ENCODE measurements at regions not wholly inside any gene's neighbourhood (a gene's known extent, or its start where the extent isn't known, plus 50 kb on each side); places are given as distances from the start of the nearest gene placed in this dataset.

DNA sequence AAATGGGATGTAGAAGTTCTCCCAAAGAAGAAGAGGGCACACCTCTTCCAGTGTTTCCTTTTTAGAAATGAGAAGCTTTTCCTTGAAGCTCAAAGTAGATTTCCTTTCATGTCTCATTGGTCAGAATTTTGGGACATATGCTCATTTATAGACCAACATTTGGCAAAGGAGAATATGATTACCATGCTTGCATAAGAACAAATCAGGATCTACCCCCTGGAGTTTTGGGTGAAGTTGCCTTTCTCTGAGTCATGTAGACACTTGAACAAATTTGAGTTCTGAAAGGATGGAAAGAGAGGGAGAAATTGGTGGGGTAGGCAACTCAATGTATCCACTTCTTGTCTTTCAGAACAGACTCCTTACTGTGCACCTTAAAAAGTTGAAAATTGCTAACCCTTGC lies 409.0 kb downstream of the SLC4A3 start:
- no peak for DNase-seq (ENCODE audit: extremely low read depth in 1 of 2, low read depth in 1 of 2)

DNA sequence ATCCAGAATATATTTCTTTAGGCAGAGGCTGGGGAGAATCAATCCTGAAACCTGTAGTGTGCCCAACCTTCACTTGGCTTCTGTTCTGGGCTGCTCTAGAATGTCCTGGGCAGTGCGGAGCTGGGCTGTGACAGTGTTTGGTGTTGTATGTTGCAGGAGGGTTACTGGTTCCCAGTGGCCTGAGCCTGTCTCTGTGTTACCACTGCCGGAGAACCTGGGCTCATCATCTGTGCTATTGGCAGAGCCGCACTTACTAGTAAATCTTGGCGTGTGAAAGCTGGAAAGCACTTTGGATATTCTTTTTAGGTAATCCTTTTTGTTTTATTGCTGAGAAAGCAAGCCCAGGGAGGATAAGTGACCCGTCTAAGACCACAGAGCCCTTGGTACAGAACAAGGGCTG lies 412.9 kb downstream of the SLC4A3 start:
- DNase-seq (ENCODE audit: extremely low read depth in 1 of 2, low read depth in 1 of 2): no peak

DNA sequence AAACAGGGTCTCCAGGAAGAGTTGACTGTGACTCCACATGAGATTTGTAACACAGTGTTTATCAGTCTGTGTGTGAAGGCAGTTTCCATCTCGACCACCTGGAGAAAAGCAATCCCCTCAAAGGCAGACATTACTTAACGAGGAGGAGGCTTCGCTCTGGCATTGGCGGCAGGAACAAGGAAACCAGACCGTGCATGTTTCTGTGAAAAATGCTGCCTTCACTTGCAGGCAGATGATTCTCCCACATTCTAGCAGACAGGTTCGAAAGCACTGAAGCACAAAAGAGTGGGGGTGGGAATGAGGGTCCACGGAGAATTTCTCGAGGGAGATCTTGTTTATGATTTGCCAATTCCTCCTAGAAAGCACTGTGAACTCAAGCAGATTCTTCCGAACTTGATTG lies 414.0 kb downstream of the SLC4A3 start:
- no peak for DNase-seq (ENCODE audit: extremely low read depth in 1 of 2, low read depth in 1 of 2)

DNA sequence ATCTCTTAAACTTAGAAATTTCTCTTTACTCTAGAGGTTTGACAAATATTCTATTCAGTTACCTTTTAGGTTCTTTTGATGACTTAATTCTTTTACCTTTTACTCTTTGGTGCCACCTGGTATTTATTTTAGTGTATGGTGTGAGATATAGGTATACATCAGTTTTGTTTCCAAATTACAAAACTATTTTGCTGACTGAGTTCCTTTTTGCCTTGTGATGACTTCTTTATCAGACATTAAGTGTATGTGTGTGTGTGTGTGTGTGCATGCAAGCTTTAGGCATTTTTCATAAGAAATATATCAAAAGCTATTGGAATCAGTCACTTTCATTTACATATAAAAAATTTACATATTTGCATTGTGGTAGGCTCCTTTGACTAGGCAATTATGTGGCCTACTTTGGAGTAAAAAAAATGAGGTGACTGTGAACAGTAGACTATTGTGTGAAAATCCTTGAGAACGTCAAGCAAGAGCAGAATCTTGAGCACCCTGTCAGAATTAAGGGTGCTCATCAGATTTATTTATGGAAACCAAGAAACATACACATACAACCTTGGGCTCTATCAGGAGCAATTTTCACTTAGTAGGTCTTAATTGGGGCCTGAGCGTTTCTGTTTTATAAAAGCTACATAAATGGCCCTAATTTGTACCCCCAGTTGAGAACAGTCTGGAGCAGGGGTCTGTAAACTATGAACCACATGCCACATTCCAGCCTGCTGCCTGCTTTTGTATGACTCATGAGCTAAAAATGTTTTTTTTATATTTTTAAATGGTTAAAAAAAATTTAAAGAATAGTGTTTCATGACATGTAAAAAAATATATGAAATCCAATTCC lies 415.9 kb downstream of the SLC4A3 start:
- no peak for DNase-seq (ENCODE audit: extremely low read depth in 1 of 2, low read depth in 1 of 2)

DNA sequence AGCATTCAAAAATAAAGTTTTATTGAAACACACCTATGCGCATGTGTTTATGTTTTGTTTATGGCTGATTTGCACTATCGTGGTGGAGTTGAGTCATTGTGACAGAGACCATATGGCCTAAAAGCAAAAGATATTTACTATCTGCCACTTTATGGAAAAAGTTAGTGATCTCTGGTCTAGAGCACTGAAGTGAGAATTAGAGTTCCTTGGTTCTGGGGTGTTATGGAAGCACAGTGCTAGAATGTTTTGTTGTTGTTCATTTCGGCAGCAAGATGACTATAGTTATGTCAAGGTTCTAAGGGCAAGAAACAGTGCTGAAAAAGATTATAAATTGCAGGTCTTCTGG lies 416.5 kb downstream of the SLC4A3 start:
- no peak for DNase-seq (ENCODE audit: extremely low read depth in 1 of 2, low read depth in 1 of 2)

DNA sequence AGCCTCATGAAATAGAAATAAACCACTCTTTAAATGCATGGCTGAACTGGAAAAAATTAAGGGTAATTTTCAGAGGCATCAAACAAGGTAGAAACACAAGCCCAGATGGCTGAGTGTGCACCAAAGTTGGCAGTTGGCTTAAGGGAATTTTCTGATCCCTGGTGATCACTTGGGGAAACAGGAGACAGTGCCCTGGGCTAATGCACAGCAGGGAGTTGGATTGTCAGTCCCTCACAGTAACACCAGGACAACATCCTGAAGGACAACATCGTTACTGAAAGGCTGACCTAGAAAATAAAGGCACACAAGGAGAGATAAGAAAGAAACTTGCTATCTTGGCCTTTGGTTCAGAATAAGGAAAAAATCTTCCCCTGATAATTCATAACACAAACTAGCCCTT lies 417.0 kb downstream of the SLC4A3 start:
- DNase-seq (ENCODE audit: extremely low read depth in 1 of 2, low read depth in 1 of 2): no peak

DNA sequence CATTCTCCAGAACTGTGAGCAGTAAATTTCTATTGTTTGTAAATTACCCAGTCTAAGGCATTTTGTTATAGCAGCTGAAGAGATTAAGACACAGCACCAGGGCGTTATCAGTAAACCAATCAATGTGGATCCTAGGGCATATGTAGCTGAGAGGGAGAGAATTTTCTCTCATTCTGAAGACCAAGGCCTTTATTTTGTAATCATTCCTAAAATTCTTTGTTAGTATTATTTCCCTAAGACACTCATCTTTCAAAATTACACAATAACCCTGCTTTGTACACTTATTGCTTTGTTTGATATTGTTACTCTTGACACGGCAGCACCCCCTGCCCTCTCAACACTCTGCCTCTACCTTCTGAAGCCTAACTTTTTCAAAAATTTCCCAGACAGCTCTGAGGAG lies 419.1 kb downstream of the SLC4A3 start:
- no peak for DNase-seq (ENCODE audit: extremely low read depth in 1 of 2, low read depth in 1 of 2)

DNA sequence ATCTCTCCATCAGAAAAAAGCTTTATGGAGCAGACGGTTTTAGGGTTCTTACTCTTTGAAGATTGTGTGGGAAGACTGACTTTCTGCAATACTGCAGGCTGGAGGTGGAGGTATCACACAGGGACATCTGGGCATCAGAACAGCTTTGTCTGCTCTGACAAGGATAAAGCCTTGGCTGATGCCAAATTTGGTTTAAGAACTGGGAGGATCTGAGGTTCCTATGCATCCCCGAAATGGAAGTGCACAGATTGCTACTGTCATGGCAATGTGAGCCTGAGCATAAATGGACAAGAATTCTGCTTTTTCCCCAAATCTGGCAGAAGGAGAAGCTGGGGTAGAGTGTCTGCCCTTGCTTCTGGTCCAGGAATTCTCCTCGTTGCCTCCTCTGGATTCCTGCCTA lies 424.3 kb downstream of the SLC4A3 start:
- no peak for DNase-seq (ENCODE audit: extremely low read depth in 1 of 2, low read depth in 1 of 2)

DNA sequence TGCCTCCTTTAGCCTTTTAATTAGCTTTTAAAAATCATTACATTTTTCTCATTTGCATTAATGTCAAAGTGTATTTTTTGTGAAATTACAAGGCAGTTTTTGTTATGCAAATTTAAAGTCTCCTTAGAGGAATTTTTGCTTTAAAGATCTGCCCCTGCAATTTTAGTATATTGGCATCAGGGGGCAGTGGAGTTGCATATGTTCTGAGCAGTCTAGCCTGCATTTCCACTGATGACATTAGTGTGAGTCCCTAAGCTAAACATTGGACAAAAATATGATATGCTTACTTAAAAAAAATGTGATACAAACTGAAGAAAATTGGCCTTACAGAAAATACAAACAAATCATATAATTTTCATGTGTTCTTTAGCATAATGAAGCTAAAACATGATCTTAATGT lies 426.5 kb downstream of the SLC4A3 start:
- DNase-seq (ENCODE audit: extremely low read depth in 1 of 2, low read depth in 1 of 2): no peak

DNA sequence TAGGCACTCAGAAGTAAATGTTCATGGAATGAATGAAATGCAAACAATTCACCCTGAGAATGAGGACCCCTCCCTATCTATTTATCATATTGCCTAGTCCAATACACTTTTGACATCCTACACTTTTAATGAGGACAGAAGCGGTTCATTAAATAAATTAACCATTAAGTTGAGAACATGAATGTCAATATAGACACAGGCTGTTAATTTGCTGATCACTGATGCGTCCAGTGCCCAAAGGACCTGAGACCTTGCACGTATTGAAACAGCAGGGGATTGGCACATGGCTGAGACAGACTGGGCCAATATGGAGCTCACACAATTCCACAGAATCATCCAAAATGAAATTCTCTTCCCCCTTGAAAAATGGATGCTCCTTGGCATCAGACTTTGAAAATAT lies 430.0 kb downstream of the SLC4A3 start:
- no peak for DNase-seq (ENCODE audit: extremely low read depth in 1 of 2, low read depth in 1 of 2)

DNA sequence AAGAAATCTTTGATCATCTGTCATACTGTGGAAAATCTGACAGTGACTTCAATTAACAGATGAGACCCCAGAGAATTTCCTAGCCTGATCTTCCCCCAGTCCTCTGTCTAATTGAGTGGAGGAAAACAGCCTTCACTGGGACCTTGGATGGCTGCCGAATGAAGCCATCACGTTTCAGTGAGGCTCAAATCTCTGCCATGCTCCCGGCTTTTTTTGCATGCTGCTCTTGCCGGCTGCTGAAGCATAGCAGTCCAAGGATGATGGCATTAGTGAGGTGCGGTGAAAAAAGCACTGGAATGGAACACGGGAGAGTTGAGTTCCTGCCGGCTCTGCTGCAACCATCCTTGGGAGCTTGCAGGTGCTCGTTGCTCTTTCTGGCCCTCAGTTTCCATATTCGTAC lies 430.5 kb downstream of the SLC4A3 start:
- DNase-seq (ENCODE audit: extremely low read depth in 1 of 2, low read depth in 1 of 2): no peak

DNA sequence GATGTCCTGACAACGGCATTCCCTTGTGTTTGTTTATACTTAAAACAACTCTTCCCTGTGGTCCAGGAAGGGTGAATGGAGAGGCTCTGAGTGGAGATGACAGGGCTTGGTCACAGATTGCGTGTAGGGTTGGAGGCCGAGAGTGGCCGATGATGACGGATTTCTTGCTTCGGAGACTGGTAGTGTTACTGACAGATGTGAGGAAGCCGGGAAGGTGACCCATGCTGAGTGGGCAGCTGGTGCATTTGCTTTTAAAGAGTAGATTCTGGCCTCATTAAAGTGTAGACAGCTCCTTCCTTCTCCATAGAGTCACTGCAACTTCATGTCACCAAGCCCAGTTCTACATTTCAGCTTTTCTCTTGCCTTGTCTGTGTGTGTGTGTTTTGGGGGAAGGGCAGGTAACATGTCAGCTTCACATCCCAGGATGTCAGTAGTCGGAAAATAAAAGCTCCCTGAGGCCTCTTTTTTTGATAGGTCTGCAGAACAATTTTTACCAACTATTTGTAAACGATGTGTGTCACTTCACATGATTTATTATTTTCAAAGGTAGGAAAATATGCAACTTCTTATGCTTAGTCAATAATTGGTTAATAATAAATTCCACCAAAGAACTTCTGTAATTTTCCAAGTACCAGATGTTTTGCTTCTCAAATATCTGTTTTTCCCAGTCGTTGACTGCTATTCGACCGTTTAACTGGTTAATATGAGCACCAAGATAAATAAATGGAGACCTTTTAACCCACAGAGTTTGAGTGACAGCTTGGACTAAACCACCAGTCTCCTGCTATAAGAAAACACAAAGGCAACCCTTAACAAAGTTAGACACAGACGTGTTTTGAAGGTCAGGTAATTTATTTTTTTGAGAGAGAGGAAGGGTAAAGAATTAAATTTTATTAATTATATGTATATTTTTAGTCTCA lies 436.9 kb downstream of the SLC4A3 start:
- DNase-seq (ENCODE audit: extremely low read depth in 1 of 2, low read depth in 1 of 2): no peak

DNA sequence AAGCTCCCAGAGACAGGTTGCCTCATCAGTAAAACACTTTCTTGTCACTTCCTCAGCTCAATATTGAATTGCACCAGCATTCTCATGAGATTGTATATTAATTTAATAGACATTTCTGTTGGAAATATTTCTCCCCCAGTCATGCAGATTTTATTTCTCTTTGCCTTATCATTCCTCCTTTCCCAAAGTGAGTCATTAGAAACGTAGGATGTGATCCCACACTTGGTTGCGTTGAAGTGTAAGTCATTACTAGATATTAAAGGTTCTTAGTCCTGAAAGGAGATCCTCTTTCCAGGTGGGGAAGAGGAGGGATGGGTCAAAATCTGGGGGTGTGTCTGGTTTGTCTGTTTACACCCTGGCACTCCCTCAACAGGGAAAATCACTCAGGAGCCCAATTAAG lies 438.2 kb downstream of the SLC4A3 start:
- DNase-seq (ENCODE audit: extremely low read depth in 1 of 2, low read depth in 1 of 2): no peak

DNA sequence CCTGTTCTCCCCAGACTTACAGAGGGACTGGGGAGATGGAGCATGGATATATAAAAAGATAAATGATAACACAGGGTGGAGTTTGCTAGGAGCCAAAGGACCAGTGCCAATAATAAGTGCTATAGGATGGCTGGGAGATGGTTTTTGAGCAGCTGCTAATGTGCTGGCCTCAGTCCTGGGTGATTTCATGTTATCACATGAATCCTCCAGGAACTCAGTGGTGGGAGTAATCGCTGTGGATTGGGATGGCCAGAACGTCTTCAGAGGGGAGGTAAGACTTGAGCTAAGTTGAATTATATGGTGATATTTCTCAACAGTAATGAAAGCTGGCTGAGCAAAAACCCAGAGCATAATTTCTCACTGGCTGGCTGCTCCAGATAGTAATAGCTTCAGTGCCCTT lies 441.4 kb downstream of the SLC4A3 start:
- no peak for DNase-seq (ENCODE audit: extremely low read depth in 1 of 2, low read depth in 1 of 2)

DNA sequence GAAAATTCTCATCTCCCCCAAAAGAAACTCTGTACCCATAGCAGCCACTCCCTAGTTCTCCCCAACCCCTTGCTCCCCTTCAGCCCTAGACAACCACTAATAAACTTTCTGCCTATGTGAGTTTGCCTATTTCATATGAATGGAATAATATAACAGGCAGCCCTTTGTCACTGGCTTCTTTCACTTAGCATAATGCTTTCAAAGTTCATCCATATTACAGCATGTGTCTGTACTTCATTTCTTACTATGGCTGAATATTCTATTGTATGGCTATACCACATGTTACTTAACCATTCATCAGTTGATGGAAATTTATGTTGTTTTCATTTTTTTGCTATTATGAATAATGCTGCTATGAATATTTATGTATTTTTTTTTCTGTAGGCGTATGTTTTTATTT lies 442.9 kb downstream of the SLC4A3 start:
- DNase-seq (ENCODE audit: extremely low read depth in 1 of 2, low read depth in 1 of 2): no peak

DNA sequence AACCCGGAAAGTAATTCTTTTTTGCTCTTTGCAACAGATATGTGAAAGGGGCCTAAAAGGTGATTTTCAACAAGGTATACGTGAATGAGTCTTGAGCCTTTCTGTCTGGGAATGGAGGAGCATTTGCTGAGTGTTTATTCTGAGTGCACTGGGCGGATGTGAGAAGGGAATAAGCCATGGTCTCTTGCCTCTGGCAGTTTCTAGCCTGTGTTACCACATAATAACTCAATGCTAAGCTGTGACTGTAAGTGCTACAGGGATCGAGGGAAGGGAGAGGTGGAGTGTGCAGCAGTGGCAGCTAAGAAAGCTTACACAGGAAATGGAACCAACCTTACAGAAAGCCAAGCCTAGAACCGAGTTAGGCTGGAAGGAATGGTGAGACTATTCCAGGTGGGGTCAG lies 444.3 kb downstream of the SLC4A3 start:
- DNase-seq (ENCODE audit: extremely low read depth in 1 of 2, low read depth in 1 of 2): no peak

DNA sequence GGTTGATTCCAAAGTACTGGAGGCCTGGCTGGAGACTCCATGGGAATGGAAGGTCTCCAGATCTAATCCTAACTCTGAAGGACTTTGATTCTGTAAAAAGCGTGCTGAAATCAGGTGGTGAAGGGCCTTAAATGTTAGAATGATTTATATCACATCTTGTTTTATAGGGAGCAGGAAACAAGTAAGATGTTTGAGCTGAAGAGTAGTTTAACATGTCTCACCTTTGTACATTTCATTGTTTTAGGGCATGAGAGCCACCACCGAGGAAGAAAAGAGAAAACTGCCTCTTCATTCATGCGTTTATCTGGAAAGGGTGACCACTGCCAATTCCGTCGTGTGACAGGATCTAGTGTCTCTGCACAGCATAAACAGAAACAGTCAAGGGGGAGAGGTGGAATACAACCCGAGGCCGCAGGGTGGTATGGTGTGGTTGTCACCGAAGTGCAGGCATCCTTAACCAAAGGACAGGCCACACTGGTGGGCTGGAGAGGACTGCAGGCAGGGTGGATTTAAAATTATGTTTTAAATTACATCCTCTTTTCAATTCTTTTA lies 445.3 kb downstream of the SLC4A3 start:
- no peak for DNase-seq (ENCODE audit: extremely low read depth in 1 of 2, low read depth in 1 of 2)

DNA sequence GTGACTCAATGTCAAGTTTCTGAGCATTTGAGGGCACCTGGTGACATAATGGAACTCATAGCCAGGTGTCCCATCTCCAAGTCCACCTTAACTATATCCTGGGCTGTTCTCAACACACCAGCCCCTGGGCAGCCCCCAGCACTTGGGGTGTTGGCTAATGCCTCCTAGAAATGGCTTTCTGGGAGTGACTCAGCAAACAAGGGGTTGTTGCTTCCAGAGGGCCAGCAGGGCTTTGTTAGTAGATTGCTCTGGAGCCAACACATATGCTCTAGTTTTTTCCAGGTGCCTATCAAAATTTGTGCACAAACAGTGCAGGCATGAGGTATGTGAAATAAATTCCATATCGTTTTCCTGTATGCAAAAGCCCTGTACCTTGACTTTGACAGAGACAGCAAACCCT lies 448.4 kb downstream of the SLC4A3 start:
- DNase-seq (ENCODE audit: extremely low read depth in 1 of 2, low read depth in 1 of 2): no peak

DNA sequence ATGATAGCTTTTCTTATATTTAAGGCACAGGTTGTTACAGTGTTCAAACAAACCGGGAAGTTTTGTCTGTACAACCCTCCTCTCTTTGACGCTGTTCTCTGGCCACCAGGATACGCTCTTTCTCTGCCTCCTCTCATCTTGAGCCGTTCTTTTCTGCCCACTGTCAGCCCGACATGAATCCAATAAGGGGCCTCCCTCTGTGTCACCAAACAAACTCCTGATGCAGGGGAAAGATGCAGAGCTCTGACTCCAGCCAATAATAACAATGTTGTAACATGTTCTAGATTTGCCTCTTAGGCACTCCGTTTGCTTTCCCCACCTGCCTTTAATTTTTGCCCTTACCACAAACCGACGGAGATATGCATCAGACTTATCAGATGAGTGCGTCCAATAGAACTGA lies 449.3 kb downstream of the SLC4A3 start:
- DNase-seq (ENCODE audit: extremely low read depth in 1 of 2, low read depth in 1 of 2): no peak

DNA sequence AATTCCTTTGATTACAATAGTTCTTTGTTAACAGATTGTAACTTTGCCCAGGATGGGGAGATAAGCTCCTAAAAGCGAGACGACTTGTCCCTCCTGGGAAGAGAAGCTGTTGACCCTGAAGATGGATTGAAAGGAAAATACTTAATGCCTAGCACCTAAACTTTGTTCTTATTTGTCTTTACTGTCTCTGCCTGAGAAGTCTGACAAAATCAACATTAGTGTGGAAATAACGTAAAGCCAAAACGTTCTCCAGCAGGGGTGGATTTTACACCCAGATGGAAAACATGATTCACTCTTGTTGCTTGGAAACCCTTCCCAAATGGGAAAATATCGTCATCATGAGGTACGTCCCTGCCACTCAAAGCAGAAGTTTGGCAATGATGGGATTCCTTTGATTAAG lies 450.1 kb downstream of the SLC4A3 start:
- DNase-seq (ENCODE audit: extremely low read depth in 1 of 2, low read depth in 1 of 2): no peak

DNA sequence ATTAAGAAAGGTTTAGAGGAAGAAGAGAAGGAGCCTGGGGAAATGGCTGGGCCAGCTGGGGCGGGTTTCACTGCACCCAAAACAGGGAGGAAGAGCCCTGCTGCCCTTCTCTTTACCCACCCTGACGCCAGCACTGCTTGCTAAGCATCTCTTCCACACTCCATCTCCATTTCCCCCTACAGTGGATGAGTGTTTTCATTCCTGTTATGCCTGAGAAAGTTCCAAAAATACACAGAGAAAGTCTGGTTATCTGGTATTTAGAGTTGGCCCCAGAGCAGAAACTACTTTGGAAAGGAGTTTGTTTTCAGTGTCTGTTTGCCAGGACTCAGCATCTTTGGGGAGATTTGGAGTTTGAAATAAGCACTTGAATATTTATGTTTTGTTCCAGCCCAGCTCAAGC lies 451.0 kb downstream of the SLC4A3 start:
- no peak for DNase-seq (ENCODE audit: extremely low read depth in 1 of 2, low read depth in 1 of 2)

DNA sequence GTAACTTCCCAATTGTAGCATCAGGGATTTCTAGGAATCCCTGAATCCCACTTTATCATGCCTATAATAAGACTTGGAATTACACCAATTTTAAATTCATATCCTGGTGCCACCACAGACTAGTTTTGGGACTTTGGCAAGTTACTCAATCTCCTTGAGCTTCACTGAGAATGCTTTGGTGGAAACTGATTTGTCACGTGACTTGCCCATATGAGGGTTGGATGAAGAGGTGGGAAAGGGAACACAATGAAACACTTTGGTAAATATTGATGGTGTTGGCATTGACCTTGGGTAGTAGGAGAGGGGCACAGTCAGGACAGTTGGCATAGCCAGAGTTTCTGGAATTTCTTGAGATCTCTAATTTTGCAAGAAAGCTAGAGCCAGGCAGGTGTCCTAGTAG lies 452.2 kb downstream of the SLC4A3 start:
- DNase-seq (ENCODE audit: extremely low read depth in 1 of 2, low read depth in 1 of 2): no peak
